ENCODE measurements at regions not wholly inside any gene's neighbourhood (a gene's known extent, or its start where the extent isn't known, plus 50 kb on each side); places are given as distances from the start of the nearest gene placed in this dataset.

GRCh38 chr6:167226791-167227190, 64.3 kb upstream of the UNC93A start:
- TF ChIP-seq ZNF645 (tag by site-specific recombination; IDR thresholded peaks at IDR 0.05) (no peak), ZNF621 (tag by site-specific recombination; IDR thresholded peaks at IDR 0.05) (no peak), ZNF704 (tag by site-specific recombination; IDR thresholded peaks at IDR 0.05) (no peak), ZNF530 (tag by site-specific recombination; IDR thresholded peaks at IDR 0.05; ENCODE audit: low read depth) (no peak), ZNF280D (tag by site-specific recombination; IDR thresholded peaks at IDR 0.05) (no peak), ZNF768 (tag by site-specific recombination; IDR thresholded peaks at IDR 0.05) (no peak), BCL11A (tag by site-specific recombination; IDR thresholded peaks at IDR 0.05; ENCODE audit: low read depth) (no peak), ZNF302 (tag by site-specific recombination; IDR thresholded peaks at IDR 0.05; ENCODE audit: low read depth) (no peak), ZSCAN16 (tag by site-specific recombination; IDR thresholded peaks at IDR 0.05) (no peak), ZXDB (tag by site-specific recombination; IDR thresholded peaks at IDR 0.05) (no peak), ZNF837 (tag by site-specific recombination; IDR thresholded peaks at IDR 0.05) (no peak), ZBTB11 (tag by site-specific recombination; conservative IDR thresholded peaks at IDR 0.05; ENCODE audit: low read depth) (no peak), ZNF677 (tag by site-specific recombination; IDR thresholded peaks at IDR 0.05) (no peak), PRDM4 (tag by site-specific recombination; IDR thresholded peaks at IDR 0.05) (no peak), ZBTB49 (tag by site-specific recombination; IDR thresholded peaks at IDR 0.05; ENCODE audit: low read depth) (no peak), ZNF48 (tag by site-specific recombination; IDR thresholded peaks at IDR 0.05) (no peak)
- no peaks in the 10 kb centered on the region for H3K36me3 ChIP-seq (ENCODE audit: control insufficient read depth in 2 of 2, insufficient read depth in 1 of 2, low read length in 2 of 2)
- no peak overlapping the region for H3K27ac ChIP-seq (ENCODE audit: extremely low read depth, low read depth, low read length)
- ChIA-PET CTCF (no interaction called here), POLR2A (no interaction called here)
- H3K4me3 ChIP-seq (ENCODE audit: low read depth, low read length): no peak overlapping the region
- no peaks in the 10 kb centered on the region for H3K9me3 ChIP-seq (ENCODE audit: control insufficient read depth, insufficient read depth, low read depth, low read length)
- no peaks in the 10 kb centered on the region for H3K4me1 ChIP-seq (ENCODE audit: control insufficient read depth, insufficient read depth, low read length)
